Neural crest cell (in vitro differentiated cells): ENCODE measurements at regions not wholly inside any gene's neighbourhood (a gene's known extent, or its start where the extent isn't known, plus 50 kb on each side); places are given as distances from the start of the nearest gene placed in this dataset.
A peak's percentile ranks its signal among the peaks of the same experiment; 100 is the strongest.

Experiments used
- DNase-seq: peaks from one replicate; pipeline ENCODE4 v3.0.0; 2021; ENCODE audit warnings: low read depth, mixed read lengths, low spot score
- H3K27ac Mint-ChIP-seq: one replicate; pipeline ENCODE4 v1.8.0; 2021; ENCODE audit warnings: mild to moderate bottlenecking, mixed read lengths; ENCODE audit not compliant: unreplicated experiment
- H3K27me3 Mint-ChIP-seq: 2 replicates; pipeline ENCODE4 v1.8.0; 2021; ENCODE audit warnings: low read depth, mild to moderate bottlenecking, mixed read lengths
- H3K36me3 Mint-ChIP-seq: 2 replicates; pipeline ENCODE4 v1.8.0; 2021; ENCODE audit warnings: low read depth, mild to moderate bottlenecking, mixed read lengths
- H3K4me1 Mint-ChIP-seq: 2 replicates; pipeline ENCODE4 v1.8.0; 2021; ENCODE audit warnings: mixed read lengths
- H3K4me3 Mint-ChIP-seq: one replicate; pipeline ENCODE4 v1.8.0; 2021; ENCODE audit warnings: mild to moderate bottlenecking, mixed read lengths
- H3K9me3 Mint-ChIP-seq: 2 replicates; pipeline ENCODE4 v1.8.0; 2021; ENCODE audit warnings: mixed read lengths
- CTCF ChIP-seq: fragments of 200-600 bp; sonication (generic); conservative IDR thresholded peaks from 2 replicates; pipeline ENCODE4 v1.5.0; 2021; ENCODE audit warnings: antibody characterized with exemption, mild to moderate bottlenecking

- H3K27me3 Mint-ChIP-seq = no peaks in the 10 kb centered on the region
- H3K4me1 Mint-ChIP-seq = peaks cover 51% of the 10 kb centered on the region
- no peak for DNase-seq
- no peaks in the 10 kb centered on the region for H3K36me3 Mint-ChIP-seq
- peak; percentile 22 for TF ChIP-seq CTCF
- H3K4me3 Mint-ChIP-seq = no peak overlapping the region
- no peaks in the 10 kb centered on the region for H3K9me3 Mint-ChIP-seq
- no peak overlapping the region for H3K27ac Mint-ChIP-seq
Measured at GRCh38 chr12:75725521-75726111, 214.2 kb upstream of the KRR1 start.

- Mint-ChIP-seq H3K36me3 (no peaks in the 10 kb centered on the region), H3K27me3 (no peaks in the 10 kb centered on the region), H3K4me1 (peaks cover 55% of the 10 kb centered on the region), H3K4me3 (peak overlapping the region; percentile 29), H3K27ac (peak overlapping the region; percentile 86), H3K9me3 (no peaks in the 10 kb centered on the region)
- no peak for DNase-seq
- TF ChIP-seq CTCF = no peak
Measured at GRCh38 chr12:75724928-75725312, 213.5 kb upstream of the KRR1 start.

GRCh38 chr12:75724307-75724927, 213.0 kb upstream of the KRR1 start:
- no peak for TF ChIP-seq CTCF
- H3K36me3 Mint-ChIP-seq = no peaks in the 10 kb centered on the region
- peak overlapping the region; percentile 29 for H3K4me3 Mint-ChIP-seq
- no peaks in the 10 kb centered on the region for H3K27me3 Mint-ChIP-seq
- peak overlapping the region; percentile 86 for H3K27ac Mint-ChIP-seq
- H3K4me1 Mint-ChIP-seq = peaks cover 55% of the 10 kb centered on the region
- DNase-seq = no peak
- no peaks in the 10 kb centered on the region for H3K9me3 Mint-ChIP-seq

- no peak for TF ChIP-seq CTCF
- H3K4me3 Mint-ChIP-seq = no peak overlapping the region
- H3K36me3 Mint-ChIP-seq = no peaks in the 10 kb centered on the region
- H3K9me3 Mint-ChIP-seq = no peaks in the 10 kb centered on the region
- peak overlapping the region; percentile 98 for H3K27ac Mint-ChIP-seq
- H3K27me3 Mint-ChIP-seq = no peaks in the 10 kb centered on the region
- no peak for DNase-seq
- H3K4me1 Mint-ChIP-seq = peaks cover 64% of the 10 kb centered on the region
Measured at GRCh38 chr12:75722714-75723200, 211.3 kb upstream of the KRR1 start.

GRCh38 chr12:75721796-75722195, 210.4 kb upstream of the KRR1 start:
- Mint-ChIP-seq H3K9me3 (no peaks in the 10 kb centered on the region), H3K4me1 (peaks cover 57% of the 10 kb centered on the region), H3K4me3 (no peak overlapping the region), H3K36me3 (no peaks in the 10 kb centered on the region), H3K27me3 (no peaks in the 10 kb centered on the region), H3K27ac (peak overlapping the region; percentile 87)
- DNase-seq = no peak
- TF ChIP-seq CTCF = no peak
